HG03064 (cell line): ENCODE measurements at regions not wholly inside any gene's neighbourhood (a gene's known extent, or its start where the extent isn't known, plus 50 kb on each side); places are given as distances from the start of the nearest gene placed in this dataset.
"Not testable (repeated sequence)": the region's sequence is repeated elsewhere in the genome, so short reads cannot be mapped to it uniquely, and the experiment has no call there.

Experiments used
- ATAC-seq: cut with Tn5 transposase; IDR thresholded peaks from one replicate; pipeline ENCODE4 v1.9.1; 2021; ENCODE audit warnings: low read depth; ENCODE audit not compliant: unreplicated experiment

GRCh38 chr3:20442846-20443245 is 256.8 kb upstream of the SGO1 start:
- no peak for ATAC-seq

- not testable (repeated sequence) for ATAC-seq
Measured at GRCh38 chr3:20427268-20427667, 241.3 kb upstream of the SGO1 start.

- no peak for ATAC-seq
Measured at GRCh38 chr3:20425138-20425537, 239.1 kb upstream of the SGO1 start.

GRCh38 chr3:20424086-20424485 is 238.1 kb upstream of the SGO1 start:
- ATAC-seq: no peak

GRCh38 chr3:20422391-20422790 is 236.4 kb upstream of the SGO1 start:
- no peak for ATAC-seq

- no peak for ATAC-seq
Measured at GRCh38 chr3:20417388-20418108, 231.5 kb upstream of the SGO1 start.

GRCh38 chr3:20406611-20407011 is 220.6 kb upstream of the SGO1 start:
- no peak for ATAC-seq

GRCh38 chr3:20405744-20406143 is 219.7 kb upstream of the SGO1 start:
- ATAC-seq: no peak

GRCh38 chr3:20405231-20405630 is 219.2 kb upstream of the SGO1 start:
- no peak for ATAC-seq

GRCh38 chr3:20404741-20405100 is 218.7 kb upstream of the SGO1 start:
- ATAC-seq: no peak

- ATAC-seq: no peak
Measured at GRCh38 chr3:20403986-20404740, 218.2 kb upstream of the SGO1 start.

GRCh38 chr3:20401253-20401652 is 215.2 kb upstream of the SGO1 start:
- no peak for ATAC-seq

- no peak for ATAC-seq
Measured at GRCh38 chr3:20400686-20401085, 214.7 kb upstream of the SGO1 start.

GRCh38 chr3:20400281-20400680 is 214.3 kb upstream of the SGO1 start:
- ATAC-seq: no peak

GRCh38 chr3:20396335-20396734 is 210.3 kb upstream of the SGO1 start:
- no peak for ATAC-seq

GRCh38 chr3:20395692-20396091 is 209.7 kb upstream of the SGO1 start:
- ATAC-seq: no peak

GRCh38 chr3:20394243-20394642 is 208.2 kb upstream of the SGO1 start:
- no peak for ATAC-seq

- no peak for ATAC-seq
Measured at GRCh38 chr3:20391644-20392043, 205.6 kb upstream of the SGO1 start.

GRCh38 chr3:20388971-20389370 is 203.0 kb upstream of the SGO1 start:
- ATAC-seq: no peak

GRCh38 chr3:20380295-20380694 is 194.3 kb upstream of the SGO1 start:
- ATAC-seq: no peak

GRCh38 chr3:20378315-20378714 is 192.3 kb upstream of the SGO1 start:
- ATAC-seq: no peak

GRCh38 chr3:20376665-20377217 is 190.7 kb upstream of the SGO1 start:
- ATAC-seq: no peak
